HG03045 (cell line): ENCODE measurements at regions not wholly inside any gene's neighbourhood (a gene's known extent, or its start where the extent isn't known, plus 50 kb on each side); places are given as distances from the start of the nearest gene placed in this dataset.
"Not testable (repeated sequence)": the region's sequence is repeated elsewhere in the genome, so short reads cannot be mapped to it uniquely, and the experiment has no call there.

Experiments used
- ATAC-seq: cut with Tn5 transposase; IDR thresholded peaks from one replicate; pipeline ENCODE4 v1.9.1; 2021; ENCODE audit warnings: mild to moderate bottlenecking, moderate library complexity; ENCODE audit not compliant: unreplicated experiment

GRCh38 chr11:81634483-81634882, 1099.2 kb downstream of the FAM181B start:
- ATAC-seq: no peak

- no peak for ATAC-seq
These were observed 1131.2 kb downstream of the FAM181B start for GRCh38 chr11:81602508-81602907.

GRCh38 chr11:81596704-81597103, 1137.0 kb downstream of the FAM181B start:
- no peak for ATAC-seq

DNA sequence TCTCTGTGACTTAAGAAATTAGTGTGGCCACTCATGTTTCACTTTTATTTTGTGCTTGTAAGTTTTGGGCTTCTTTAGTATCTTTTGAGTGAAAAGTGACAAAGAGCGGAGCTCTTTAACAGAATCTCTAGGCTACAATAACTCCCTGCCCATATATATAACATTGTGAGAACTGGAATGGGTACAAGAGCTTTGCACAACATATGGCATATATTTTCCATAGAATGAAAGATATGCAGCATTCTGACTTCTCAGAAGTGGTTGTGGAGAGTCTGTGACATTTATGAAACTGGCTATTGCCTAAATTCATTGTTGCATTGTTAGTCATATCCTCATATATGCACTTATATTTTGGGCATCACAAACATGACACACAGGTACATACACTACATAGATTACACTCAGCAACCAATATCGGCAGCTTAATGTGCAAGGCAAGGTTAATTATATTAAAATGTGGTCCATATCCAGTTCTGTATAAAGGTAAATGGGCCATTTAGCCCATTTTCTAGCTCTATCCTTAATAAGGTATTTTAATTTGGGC, 1148.2 kb downstream of the FAM181B start:
- no peak for ATAC-seq

DNA sequence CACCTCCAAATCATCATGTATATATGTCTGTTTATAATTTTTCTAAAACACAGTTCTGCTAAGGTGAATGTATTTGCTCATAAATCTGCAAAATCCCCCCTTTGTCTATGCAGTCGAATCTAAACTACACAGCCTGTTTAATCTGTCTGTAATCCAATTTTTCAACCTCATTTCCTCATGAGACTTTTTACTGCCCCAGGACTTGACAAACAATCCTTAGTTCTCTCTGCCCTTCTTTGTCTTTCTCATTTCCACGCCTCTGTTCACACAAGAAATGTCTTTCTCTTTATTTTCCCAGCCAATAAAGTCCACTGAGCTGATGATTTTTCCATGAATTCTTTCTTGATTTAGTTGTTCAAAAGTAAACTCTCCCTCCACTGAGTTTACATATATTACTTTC, 1154.3 kb downstream of the FAM181B start:
- no peak for ATAC-seq

DNA sequence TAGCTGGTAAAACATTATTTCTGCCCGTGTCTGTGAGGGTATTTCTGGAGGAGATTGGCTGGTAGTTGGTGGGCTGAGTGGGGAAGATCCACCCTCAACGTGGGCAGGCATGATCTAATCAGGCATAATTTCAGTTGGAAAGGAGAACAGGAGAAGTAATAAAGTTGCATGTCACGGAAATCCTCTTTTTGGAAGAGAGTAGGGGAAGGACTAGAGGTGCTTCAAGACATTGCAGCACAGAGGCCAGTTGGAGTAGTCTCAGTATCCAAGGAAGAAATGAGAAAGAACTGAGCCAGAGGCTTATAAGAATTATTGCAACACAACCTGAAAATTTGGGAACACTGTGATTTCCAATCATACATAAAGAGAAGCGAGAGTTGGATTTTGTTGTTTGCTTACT, 1155.1 kb downstream of the FAM181B start:
- no peak for ATAC-seq

DNA sequence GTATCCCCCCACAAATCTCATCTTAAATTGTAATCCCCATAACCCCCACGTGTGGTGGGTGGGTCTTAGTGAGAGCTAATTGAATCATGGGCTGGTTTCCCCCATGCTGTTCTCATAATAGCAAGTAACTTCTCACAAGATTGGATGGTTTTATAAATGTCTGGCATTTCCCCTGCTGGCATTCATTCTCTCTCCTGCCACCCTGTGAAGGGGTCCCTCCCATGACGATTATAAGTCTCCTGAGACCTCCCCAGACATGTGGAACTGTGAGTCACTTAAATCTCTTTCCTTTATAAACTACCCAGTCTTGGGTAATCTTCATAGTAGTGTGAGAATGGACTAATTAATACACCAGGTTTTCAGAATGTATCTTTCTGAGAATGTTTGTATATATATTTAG, 1159.4 kb downstream of the FAM181B start:
- no peak for ATAC-seq

DNA sequence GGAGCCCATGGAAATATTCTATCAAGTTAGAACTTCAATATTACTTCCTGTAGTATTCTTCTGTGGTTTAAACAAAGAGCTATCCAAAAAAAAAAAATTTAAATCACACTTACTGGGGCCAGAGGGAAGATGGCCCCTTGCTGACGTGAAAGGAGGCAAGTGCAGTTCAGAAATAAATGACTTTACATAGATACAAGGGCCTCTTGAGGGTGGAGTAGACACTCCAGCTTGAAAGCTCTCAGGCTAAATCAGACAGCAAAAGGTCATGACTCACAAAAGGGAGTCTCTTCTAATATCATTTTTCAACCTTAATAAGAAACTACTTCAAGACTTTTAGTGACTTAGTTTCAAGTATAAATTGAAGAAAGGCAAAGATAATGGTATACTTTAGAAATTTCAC, 1160.3 kb downstream of the FAM181B start:
- ATAC-seq: no peak

DNA sequence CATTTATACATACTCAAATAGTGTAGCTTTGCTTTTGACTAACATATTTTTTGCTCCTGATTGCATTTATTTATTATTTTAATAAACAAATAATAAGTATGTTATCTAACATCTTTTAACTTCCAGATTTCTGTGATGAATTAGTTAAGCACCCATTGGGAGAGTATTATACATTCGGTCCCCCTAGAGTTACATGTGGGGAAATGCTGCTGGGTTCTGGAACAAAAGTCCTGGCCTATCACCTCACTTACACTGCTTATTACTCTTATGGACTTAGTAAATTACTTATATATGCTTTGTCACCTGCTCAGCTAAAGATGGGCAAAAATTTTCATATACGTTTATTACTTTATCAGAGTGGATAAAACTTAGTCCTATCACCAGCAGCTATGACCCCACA, 1163.0 kb downstream of the FAM181B start:
- no peak for ATAC-seq

- no peak for ATAC-seq
These were observed 1163.7 kb downstream of the FAM181B start for GRCh38 chr11:81569999-81570398.

GRCh38 chr11:81568918-81569317, 1164.7 kb downstream of the FAM181B start:
- no peak for ATAC-seq

GRCh38 chr11:81548123-81548522, 1185.5 kb downstream of the FAM181B start:
- ATAC-seq: no peak

DNA sequence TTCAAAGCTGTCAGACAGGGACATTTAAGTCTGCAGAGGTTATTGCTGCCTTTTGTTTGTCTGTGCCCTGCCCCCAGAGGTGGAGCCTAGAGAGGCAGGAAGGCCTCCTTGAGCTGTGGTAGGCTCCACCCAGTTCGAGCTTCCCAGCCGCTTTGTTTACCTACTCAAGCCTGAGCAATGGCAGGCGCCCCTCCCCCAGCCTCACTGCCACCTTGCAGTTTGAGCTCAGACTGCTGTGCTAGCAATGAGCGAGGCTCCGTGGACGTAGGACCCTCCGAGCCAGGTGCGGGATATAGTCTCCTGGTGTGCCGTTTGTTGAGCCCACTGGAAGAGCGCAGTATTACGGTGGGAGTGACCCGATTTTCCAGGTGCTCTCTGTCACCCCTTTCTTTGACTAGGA, 1193.9 kb downstream of the FAM181B start:
- not testable (repeated sequence) for ATAC-seq

DNA sequence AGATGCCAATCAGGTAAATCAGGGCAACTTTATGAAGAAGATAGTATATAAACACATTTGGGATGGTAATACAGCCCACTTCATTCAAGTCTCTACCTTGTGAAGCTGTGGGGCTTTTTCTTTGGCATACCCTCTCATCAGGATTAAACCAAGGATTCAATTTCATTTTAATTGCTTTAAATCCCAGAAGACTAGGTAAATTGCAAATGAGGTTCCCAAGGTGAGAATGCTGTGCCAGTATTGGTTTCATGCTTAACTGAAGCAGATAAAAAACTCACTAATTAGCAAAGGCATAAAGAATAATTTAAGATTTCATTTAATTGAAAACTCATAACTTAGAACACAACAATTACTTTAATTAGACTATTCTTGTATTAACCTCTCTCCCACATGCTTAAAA, 1218.1 kb downstream of the FAM181B start:
- ATAC-seq: no peak

- no peak for ATAC-seq
These were observed 1236.4 kb downstream of the FAM181B start for GRCh38 chr11:81497202-81497804.

- ATAC-seq: no peak
These were observed 1237.1 kb downstream of the FAM181B start for GRCh38 chr11:81496601-81497000.

DNA sequence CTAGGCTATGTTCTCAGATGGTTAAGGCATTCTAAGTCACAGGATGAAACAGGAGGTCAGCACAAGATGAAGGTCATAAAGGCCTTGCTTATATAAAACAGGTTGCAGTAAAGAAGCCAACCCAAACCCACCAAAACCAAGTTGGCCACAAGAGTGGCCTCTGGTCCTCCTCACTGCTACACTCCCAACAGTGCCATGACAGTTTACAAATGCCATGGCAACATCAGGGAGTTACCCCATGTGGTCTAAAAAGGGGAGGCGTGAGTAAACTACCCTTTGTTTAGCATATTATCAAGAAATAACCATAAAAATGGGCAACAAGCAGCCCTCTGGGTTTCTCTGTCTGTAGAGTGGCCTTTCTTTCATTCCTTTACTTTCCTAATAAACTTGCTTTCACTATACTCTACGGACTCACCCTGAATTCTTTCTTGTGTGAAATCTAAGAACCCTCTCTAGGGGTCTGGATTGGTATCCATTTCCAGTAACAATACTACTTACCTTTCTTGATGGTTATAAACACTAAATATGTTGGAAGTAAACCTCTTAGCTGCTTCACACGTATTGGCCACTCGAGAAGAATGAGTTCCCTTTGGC, 1237.9 kb downstream of the FAM181B start:
- no peak for ATAC-seq

- ATAC-seq: no peak
These were observed 1239.2 kb downstream of the FAM181B start for GRCh38 chr11:81494431-81494830.

DNA sequence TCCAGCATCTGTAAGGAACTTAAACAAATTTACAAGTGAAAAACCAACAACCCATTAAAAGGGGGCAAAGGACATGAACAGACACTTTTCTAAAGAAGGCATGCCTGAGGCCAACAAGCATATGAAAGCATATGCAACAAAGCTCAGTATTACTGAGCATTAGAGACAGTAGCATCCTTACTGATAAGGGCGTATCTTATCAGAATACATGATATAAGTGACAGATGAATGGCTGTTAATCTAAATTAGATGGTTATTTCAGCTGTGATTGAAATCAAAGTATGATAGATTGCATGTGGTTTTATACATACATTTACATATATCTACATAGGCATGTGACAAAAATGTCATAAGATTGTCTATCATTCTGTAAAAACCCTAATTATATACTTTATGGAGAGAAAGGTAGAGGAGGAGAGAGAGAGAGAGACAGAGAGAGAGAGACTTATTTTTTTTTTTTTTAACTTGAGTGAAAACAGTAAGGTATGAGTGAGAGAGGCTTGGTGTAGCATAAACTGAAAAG, 1240.7 kb downstream of the FAM181B start:
- ATAC-seq: no peak

- ATAC-seq: no peak
These were observed 1246.6 kb downstream of the FAM181B start for GRCh38 chr11:81487109-81487508.

- ATAC-seq: no peak
These were observed 1249.5 kb downstream of the FAM181B start for GRCh38 chr11:81484196-81484595.

DNA sequence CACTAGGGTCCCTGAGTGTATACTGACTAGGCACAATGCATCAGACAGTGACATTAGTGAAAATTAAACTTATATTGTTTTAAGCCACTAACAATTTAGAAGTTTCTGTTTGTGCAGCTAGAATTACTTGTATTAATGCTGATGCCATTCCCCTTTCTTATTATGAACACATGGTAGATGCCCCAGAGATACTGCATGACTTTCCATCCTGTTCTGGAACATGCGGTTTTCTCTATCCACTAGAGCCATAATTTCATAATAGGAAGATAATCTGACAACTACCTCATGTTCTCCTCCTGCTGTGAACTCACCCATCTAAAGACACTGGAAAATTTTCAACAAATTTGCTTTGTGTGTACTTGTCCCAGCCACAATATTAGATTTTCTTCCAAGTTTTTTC, 1256.4 kb downstream of the FAM181B start:
- ATAC-seq: no peak

DNA sequence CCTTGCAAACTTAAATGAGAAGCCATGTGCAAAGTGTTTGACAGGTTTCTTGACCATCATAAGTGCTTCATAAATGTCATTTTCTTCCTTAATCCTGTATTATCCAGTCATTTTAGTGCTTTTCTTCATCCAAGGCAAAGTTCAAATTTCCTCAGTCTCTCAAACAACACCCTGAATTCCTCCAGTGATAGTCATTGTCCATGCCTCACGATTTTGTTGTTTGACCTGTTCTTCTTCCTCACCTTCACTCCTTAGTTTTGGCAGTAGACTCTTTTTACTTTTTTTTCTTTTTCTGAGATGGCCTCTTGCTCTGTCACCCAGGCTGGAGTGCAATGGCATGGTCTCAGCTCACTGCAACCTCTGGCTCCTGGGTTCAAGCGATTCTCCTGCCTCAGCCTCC, 1257.3 kb downstream of the FAM181B start:
- no peak for ATAC-seq
